ENCODE measurements at regions not wholly inside any gene's neighbourhood (a gene's known extent, or its start where the extent isn't known, plus 50 kb on each side); places are given as distances from the start of the nearest gene placed in this dataset.

DNA sequence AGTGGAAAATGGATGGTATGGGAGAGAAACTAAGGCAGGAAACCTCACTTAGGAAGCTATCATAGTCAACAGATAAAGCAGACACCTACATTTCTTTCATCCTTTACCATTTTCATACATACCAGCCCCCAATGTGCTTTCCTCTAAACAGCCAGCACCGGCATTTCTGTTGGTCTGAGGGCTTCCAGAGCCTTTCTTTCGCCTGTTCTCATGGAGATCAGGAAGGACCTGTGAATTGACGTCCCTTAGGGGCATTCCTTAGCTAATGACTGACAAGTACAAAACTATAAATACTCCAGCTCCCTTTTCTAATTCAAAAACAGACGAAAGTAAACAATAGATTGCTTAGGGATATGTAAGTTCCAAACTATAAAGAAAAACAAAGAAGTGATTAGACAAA is 215.5 kb upstream of the CNKSR2 start:
- Mint-ChIP-seq H3K36me3 (no peaks in the 10 kb centered on the region), H3K27ac (no peak overlapping the region), H3K4me1 (ENCODE audit: unreplicated experiment) (no peaks in the 10 kb centered on the region), H3K9me3 (no peaks in the 10 kb centered on the region), H3K27me3 (no peaks in the 10 kb centered on the region), H3K4me3 (no peak overlapping the region)
- no peak for DNase-seq (ENCODE audit: extremely low spot score, unreplicated experiment)
- TF ChIP-seq, protein P1, sequence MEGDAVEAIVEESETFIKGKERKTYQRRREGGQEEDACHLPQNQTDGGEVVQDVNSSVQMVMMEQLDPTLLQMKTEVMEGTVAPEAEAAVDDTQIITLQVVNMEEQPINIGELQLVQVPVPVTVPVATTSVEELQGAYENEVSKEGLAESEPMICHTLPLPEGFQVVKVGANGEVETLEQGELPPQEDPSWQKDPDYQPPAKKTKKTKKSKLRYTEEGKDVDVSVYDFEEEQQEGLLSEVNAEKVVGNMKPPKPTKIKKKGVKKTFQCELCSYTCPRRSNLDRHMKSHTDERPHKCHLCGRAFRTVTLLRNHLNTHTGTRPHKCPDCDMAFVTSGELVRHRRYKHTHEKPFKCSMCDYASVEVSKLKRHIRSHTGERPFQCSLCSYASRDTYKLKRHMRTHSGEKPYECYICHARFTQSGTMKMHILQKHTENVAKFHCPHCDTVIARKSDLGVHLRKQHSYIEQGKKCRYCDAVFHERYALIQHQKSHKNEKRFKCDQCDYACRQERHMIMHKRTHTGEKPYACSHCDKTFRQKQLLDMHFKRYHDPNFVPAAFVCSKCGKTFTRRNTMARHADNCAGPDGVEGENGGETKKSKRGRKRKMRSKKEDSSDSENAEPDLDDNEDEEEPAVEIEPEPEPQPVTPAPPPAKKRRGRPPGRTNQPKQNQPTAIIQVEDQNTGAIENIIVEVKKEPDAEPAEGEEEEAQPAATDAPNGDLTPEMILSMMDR (conservative IDR thresholded peaks at IDR 0.05), result no peak

GRCh38 chrX:21166272-21166982 is 207.8 kb upstream of the CNKSR2 start:
- TF ChIP-seq, protein P1 (conservative IDR thresholded peaks at IDR 0.05), result no peak
- no peaks in the 10 kb centered on the region for H3K36me3 Mint-ChIP-seq
- no peaks in the 10 kb centered on the region for H3K9me3 Mint-ChIP-seq
- peak overlapping the region; percentile 32 for H3K27ac Mint-ChIP-seq
- H3K27me3 Mint-ChIP-seq, result no peaks in the 10 kb centered on the region
- H3K4me1 Mint-ChIP-seq (ENCODE audit: unreplicated experiment), result no peaks in the 10 kb centered on the region
- no peak overlapping the region for H3K4me3 Mint-ChIP-seq
- no peak for DNase-seq (ENCODE audit: extremely low spot score, unreplicated experiment)

DNA sequence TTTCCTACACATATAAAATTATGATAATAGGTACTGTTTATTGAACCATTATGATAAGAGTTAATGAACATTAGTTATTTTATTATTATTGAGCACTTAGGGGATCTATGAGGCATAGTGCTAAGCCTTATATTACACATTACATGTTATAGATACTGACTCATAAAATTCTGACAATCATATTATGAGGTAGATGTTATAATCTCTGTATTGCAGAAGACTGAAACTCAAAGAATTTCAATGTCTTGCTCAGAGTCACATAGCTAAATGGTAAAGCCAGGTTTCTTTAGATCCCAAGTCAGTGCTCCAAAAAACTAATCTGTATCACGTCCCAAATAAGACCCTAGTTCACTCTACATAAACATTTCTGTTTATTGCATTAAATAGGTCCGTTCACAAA is 207.2 kb upstream of the CNKSR2 start:
- Mint-ChIP-seq H3K27me3 (no peaks in the 10 kb centered on the region), H3K27ac (no peak overlapping the region)
- TF ChIP-seq, protein P1 (conservative IDR thresholded peaks at IDR 0.05), result no peak

DNA sequence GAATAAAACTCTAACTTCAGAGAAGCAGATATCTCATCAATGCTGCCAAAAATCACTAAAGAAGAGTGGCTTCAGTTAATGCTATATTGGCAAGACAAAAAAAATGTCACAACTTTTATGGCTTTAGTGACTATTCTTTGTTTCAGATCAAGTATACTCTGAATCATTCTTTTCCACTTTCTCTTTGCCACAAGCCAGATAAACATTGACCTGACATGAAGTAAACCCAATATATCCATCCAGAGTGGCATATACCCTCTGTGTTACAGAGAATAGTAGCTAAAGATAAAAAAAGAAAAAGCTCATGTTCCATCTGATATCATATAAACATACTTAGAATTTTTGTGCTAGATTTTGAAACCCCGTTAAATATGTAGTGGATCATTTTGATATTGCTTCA is 206.7 kb upstream of the CNKSR2 start:
- DNase-seq (ENCODE audit: extremely low spot score, unreplicated experiment), result no peak
- Mint-ChIP-seq H3K4me3 (no peak overlapping the region), H3K9me3 (no peaks in the 10 kb centered on the region), H3K4me1 (ENCODE audit: unreplicated experiment) (no peaks in the 10 kb centered on the region), H3K36me3 (no peaks in the 10 kb centered on the region), H3K27ac (no peak overlapping the region), H3K27me3 (no peaks in the 10 kb centered on the region)
- TF ChIP-seq, protein P1 (conservative IDR thresholded peaks at IDR 0.05), result no peak

More for the DNA sequence above, 207.2 kb upstream of the CNKSR2 start:
- no peak for DNase-seq (ENCODE audit: extremely low spot score, unreplicated experiment)
- Mint-ChIP-seq H3K4me3 (no peak overlapping the region), H3K4me1 (ENCODE audit: unreplicated experiment) (no peaks in the 10 kb centered on the region), H3K36me3 (no peaks in the 10 kb centered on the region), H3K9me3 (no peaks in the 10 kb centered on the region)

GRCh38 chrX:21168401-21169160 is 205.6 kb upstream of the CNKSR2 start:
- no peaks in the 10 kb centered on the region for H3K4me1 Mint-ChIP-seq (ENCODE audit: unreplicated experiment)
- no peaks in the 10 kb centered on the region for H3K9me3 Mint-ChIP-seq
- H3K27me3 Mint-ChIP-seq, result no peaks in the 10 kb centered on the region
- no peak for DNase-seq (ENCODE audit: extremely low spot score, unreplicated experiment)
- H3K36me3 Mint-ChIP-seq, result no peaks in the 10 kb centered on the region
- no peak overlapping the region for H3K27ac Mint-ChIP-seq
- H3K4me3 Mint-ChIP-seq, result no peak overlapping the region
- TF ChIP-seq, protein P1 (conservative IDR thresholded peaks at IDR 0.05), result no peak
